HG03095 (cell line): ENCODE measurements at regions not wholly inside any gene's neighbourhood (a gene's known extent, or its start where the extent isn't known, plus 50 kb on each side); places are given as distances from the start of the nearest gene placed in this dataset.

ENCODE experiments used
- ATAC-seq: cut with Tn5 transposase; IDR thresholded peaks from one replicate; pipeline ENCODE4 v1.9.1; 2021; ENCODE audit warnings: moderate library complexity; ENCODE audit not compliant: unreplicated experiment

GRCh38 chr9:90420768-90421513 lies 221.7 kb downstream of the DIRAS2 start:
- ATAC-seq: no peak

- no peak for ATAC-seq
Observed at GRCh38 chr9:90421786-90422185, 220.8 kb downstream of the DIRAS2 start.

GRCh38 chr9:90423661-90424193 lies 218.9 kb downstream of the DIRAS2 start:
- no peak for ATAC-seq

- ATAC-seq: no peak
Observed at GRCh38 chr9:90428517-90428916, 214.1 kb downstream of the DIRAS2 start.

- ATAC-seq: no peak
Observed at GRCh38 chr9:90432951-90433350, 209.7 kb downstream of the DIRAS2 start.

GRCh38 chr9:90433398-90433941 lies 209.2 kb downstream of the DIRAS2 start:
- ATAC-seq: no peak

- no peak for ATAC-seq
Observed at GRCh38 chr9:90441814-90442213, 200.8 kb downstream of the DIRAS2 start.

GRCh38 chr9:90442723-90443122 lies 199.9 kb downstream of the DIRAS2 start:
- no peak for ATAC-seq

- ATAC-seq: no peak
Observed at GRCh38 chr9:90444609-90445204, 197.9 kb downstream of the DIRAS2 start.

- no peak for ATAC-seq
Observed at GRCh38 chr9:90445391-90445790, 197.2 kb downstream of the DIRAS2 start.

GRCh38 chr9:90446200-90446948 lies 196.2 kb downstream of the DIRAS2 start:
- no peak for ATAC-seq

- no peak for ATAC-seq
Observed at GRCh38 chr9:90447773-90448172, 194.9 kb downstream of the DIRAS2 start.

- no peak for ATAC-seq
Observed at GRCh38 chr9:90449213-90449925, 193.3 kb downstream of the DIRAS2 start.

GRCh38 chr9:90451804-90452203 lies 190.8 kb downstream of the DIRAS2 start:
- ATAC-seq: no peak

GRCh38 chr9:90455316-90455715 lies 187.3 kb downstream of the DIRAS2 start:
- ATAC-seq: no peak

- ATAC-seq: no peak
Observed at GRCh38 chr9:90457386-90458190, 185.0 kb downstream of the DIRAS2 start.

GRCh38 chr9:90458485-90458884 lies 184.1 kb downstream of the DIRAS2 start:
- ATAC-seq: no peak

GRCh38 chr9:90459321-90459720 lies 183.3 kb downstream of the DIRAS2 start:
- ATAC-seq: no peak

GRCh38 chr9:90460220-90460619 lies 182.4 kb downstream of the DIRAS2 start:
- no peak for ATAC-seq

GRCh38 chr9:90464978-90465377 lies 177.6 kb downstream of the DIRAS2 start:
- no peak for ATAC-seq
